ENCODE measurements at regions not wholly inside any gene's neighbourhood (a gene's known extent, or its start where the extent isn't known, plus 50 kb on each side); places are given as distances from the start of the nearest gene placed in this dataset.

- no peak overlapping the region for H3K27ac ChIP-seq
- no peak for TF ChIP-seq CTCF (conservative IDR thresholded peaks at IDR 0.05)
Measured at GRCh38 chr3:66567077-66567476, 66.3 kb upstream of the LRIG1 start.

- H3K27ac ChIP-seq: peak overlapping the region; percentile 0; the same call in 1 of the 2 replicates
- no peak for TF ChIP-seq CTCF (conservative IDR thresholded peaks at IDR 0.05)
Measured at GRCh38 chr3:66572090-66572675, 71.4 kb upstream of the LRIG1 start.

- H3K27ac ChIP-seq: no peak overlapping the region
- TF ChIP-seq CTCF (conservative IDR thresholded peaks at IDR 0.05): no peak; the same call in 1 of the 2 replicates
Measured at GRCh38 chr3:66572938-66573710, 72.3 kb upstream of the LRIG1 start.

- H3K27ac ChIP-seq: no peak overlapping the region
- TF ChIP-seq CTCF (conservative IDR thresholded peaks at IDR 0.05): no peak
Measured at GRCh38 chr3:66574091-66574490, 73.3 kb upstream of the LRIG1 start.

GRCh38 chr3:66577426-66578203, 76.8 kb upstream of the LRIG1 start:
- no peak for TF ChIP-seq CTCF (conservative IDR thresholded peaks at IDR 0.05)
- peak overlapping the region; percentile 41 for H3K27ac ChIP-seq

GRCh38 chr3:66581256-66581655, 80.4 kb upstream of the LRIG1 start:
- no peak for TF ChIP-seq CTCF (conservative IDR thresholded peaks at IDR 0.05)
- H3K27ac ChIP-seq: no peak overlapping the region

- TF ChIP-seq CTCF (conservative IDR thresholded peaks at IDR 0.05): no peak
- H3K27ac ChIP-seq: no peak overlapping the region
Measured at GRCh38 chr3:66582721-66583423, 82.0 kb upstream of the LRIG1 start.

Measured in VCaP (cell line).